Stomach (tissue), 4 donors: ENCODE measurements at regions not wholly inside any gene's neighbourhood (a gene's known extent, or its start where the extent isn't known, plus 50 kb on each side); places are given as distances from the start of the nearest gene placed in this dataset.

Source experiments
- POLR2AphosphoS5 ChIP-seq, 3 donors: sonication (generic); formaldehyde crosslinking; IDR thresholded peaks; one replicate each; pipeline ENCODE4 v1.6.1; 2016; ENCODE audit warnings: antibody characterized with exemption in 3 of 3
- TF ChIP-seq, protein P1 (sequence below), 7 experiments: fragments of 450-650 bp in 4 of 7; fragments of 200-600 bp in 3 of 7; sonication (generic) in 3 of 7; IDR thresholded peaks; one replicate each; pipeline ENCODE4 v1.5.1; 2016 to 2019; ENCODE audit warnings: antibody characterized with exemption in 7 of 7, control low read depth in 2 of 7, mild to moderate bottlenecking in 1 of 7

- TF ChIP-seq, protein P1, sequence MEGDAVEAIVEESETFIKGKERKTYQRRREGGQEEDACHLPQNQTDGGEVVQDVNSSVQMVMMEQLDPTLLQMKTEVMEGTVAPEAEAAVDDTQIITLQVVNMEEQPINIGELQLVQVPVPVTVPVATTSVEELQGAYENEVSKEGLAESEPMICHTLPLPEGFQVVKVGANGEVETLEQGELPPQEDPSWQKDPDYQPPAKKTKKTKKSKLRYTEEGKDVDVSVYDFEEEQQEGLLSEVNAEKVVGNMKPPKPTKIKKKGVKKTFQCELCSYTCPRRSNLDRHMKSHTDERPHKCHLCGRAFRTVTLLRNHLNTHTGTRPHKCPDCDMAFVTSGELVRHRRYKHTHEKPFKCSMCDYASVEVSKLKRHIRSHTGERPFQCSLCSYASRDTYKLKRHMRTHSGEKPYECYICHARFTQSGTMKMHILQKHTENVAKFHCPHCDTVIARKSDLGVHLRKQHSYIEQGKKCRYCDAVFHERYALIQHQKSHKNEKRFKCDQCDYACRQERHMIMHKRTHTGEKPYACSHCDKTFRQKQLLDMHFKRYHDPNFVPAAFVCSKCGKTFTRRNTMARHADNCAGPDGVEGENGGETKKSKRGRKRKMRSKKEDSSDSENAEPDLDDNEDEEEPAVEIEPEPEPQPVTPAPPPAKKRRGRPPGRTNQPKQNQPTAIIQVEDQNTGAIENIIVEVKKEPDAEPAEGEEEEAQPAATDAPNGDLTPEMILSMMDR (IDR thresholded peaks at IDR 0.05): no peak
- TF ChIP-seq POLR2AphosphoS5 (IDR thresholded peaks at IDR 0.05): no peak
Observed at GRCh38 chr4:112094330-112094729, 50.9 kb upstream of the FAM241A start.
